Left lung (tissue), 4 donors: ENCODE measurements at regions not wholly inside any gene's neighbourhood (a gene's known extent, or its start where the extent isn't known, plus 50 kb on each side); places are given as distances from the start of the nearest gene placed in this dataset.

Source experiments
- ATAC-seq: fragments of 200-7000 bp; cut with Tn5 transposase; one replicate; pipeline ENCODE4 v1.9.1; 2020; ENCODE audit warnings: moderate library complexity
- DNase-seq, 4 donors: peaks; one replicate each; pipeline ENCODE4 v3.0.0-alpha.2; 2013 to 2020
- H3K27ac ChIP-seq, 2 donors: fragments of 200-600 bp; sonication (generic) in 1 of 2; one replicate each; pipeline versions ENCODE4 v1.5.0 to v1.8.0; 2020 to 2021
- H3K27me3 ChIP-seq, 2 donors: fragments of 200-600 bp; sonication (generic) in 1 of 2; one replicate each; pipeline versions ENCODE4 v1.5.0 to v1.8.0; 2020 to 2021
- H3K36me3 ChIP-seq, 2 donors: fragments of 200-600 bp; sonication (generic) in 1 of 2; one replicate each; pipeline versions ENCODE4 v1.5.0 to v1.8.0; 2020 to 2021
- H3K4me1 ChIP-seq, 2 donors: fragments of 200-600 bp; one replicate each; pipeline ENCODE4 v1.8.0; 2021
- H3K4me3 ChIP-seq, 2 donors: fragments of 200-600 bp; sonication (generic) in 1 of 2; one replicate each; pipeline versions ENCODE4 v1.5.0 to v1.8.0; 2020 to 2021; ENCODE audit warnings: mild to moderate bottlenecking in 1 of 2
- H3K9me3 ChIP-seq, 2 donors: fragments of 200-600 bp; sonication (generic) in 1 of 2; one replicate each; pipeline versions ENCODE4 v1.5.0 to v1.8.0; 2020 to 2021
- CTCF ChIP-seq, 2 donors: fragments of 200-600 bp; sonication (generic) in 1 of 2; IDR thresholded peaks; one replicate each; pipeline versions ENCODE4 v1.5.0 to v1.8.0; 2021; ENCODE audit warnings: antibody characterized with exemption in 2 of 2
- intact Hi-C, 2 donors: fragments of 100-400 bp; cut with DNase I; formaldehyde crosslinking; loops; one replicate each; pipeline versions ENCODE4 v1.11.2 to v1.14.2; 2022
- donor health status: DM: no; HTN: yes; CAD: no.
- donor health status: DM: no; HTN: no; CAD: no.

- intact Hi-C loops = no loop called here
- Histone ChIP-seq H3K27me3 (no peaks in the 10 kb centered on the region), H3K9me3 (no peaks in the 10 kb centered on the region), H3K4me3 (no peak overlapping the region), H3K27ac (no peak overlapping the region), H3K4me1 (no peaks in the 10 kb centered on the region), H3K36me3 (no peaks in the 10 kb centered on the region)
- ATAC-seq (peak; percentile 54), DNase-seq (peak in 1 of 4 donors; percentile 9)
- peak in 1 of 2 donors; percentile 23 for TF ChIP-seq CTCF (IDR thresholded peaks at IDR 0.05)
Observed at GRCh38 chrX:33336783-33337182, 125.4 kb upstream of the DMD start.

DNA sequence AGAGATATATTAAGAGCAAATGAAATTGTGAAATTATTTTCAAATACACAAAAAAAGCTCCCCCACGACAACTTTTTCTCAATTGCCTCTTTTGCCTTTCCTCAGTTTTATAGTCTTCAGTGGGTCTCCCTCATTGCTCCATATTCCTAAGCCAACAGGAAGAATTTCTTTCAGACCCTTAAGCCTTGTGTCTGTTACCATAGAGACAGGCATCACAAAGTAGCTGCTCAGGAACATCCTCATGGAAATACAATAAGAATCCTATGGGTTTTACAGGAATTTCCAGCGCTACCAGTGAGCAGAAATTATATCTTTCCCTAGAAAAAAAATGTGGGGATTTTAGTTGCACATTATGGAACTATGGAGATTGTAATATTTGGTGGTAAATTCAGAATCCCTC, 121.9 kb upstream of the DMD start:
- no peak for ATAC-seq
- Histone ChIP-seq H3K9me3 (no peaks in the 10 kb centered on the region), H3K36me3 (no peaks in the 10 kb centered on the region), H3K4me3 (no peak overlapping the region), H3K27me3 (no peaks in the 10 kb centered on the region), H3K27ac (no peak overlapping the region), H3K4me1 (no peaks in the 10 kb centered on the region)
- intact Hi-C loops = no loop called here
- TF ChIP-seq CTCF (IDR thresholded peaks at IDR 0.05) = no peak
- DNase-seq = no peak

DNA sequence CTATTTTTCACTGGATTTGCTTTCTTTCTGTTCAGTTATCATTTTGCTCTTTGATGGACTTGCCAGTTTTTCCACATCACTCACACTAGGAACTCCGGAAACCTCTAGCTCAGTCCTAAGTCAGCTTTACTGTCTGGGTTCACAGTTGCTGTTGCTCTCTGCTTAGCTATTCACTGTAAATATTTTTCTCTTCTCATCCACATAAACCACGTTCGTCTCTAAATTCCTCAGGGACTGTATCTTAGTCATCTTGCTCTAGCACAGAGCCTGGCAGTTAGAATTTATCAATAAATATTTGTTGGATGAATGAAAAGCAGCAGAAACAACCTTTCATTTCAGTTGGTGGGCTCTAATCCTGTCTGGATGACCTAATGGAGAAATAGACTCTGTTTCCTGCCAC, 119.4 kb upstream of the DMD start:
- no peak for TF ChIP-seq CTCF (IDR thresholded peaks at IDR 0.05)
- no peaks in the 10 kb centered on the region for H3K4me1 ChIP-seq
- no peak overlapping the region for H3K27ac ChIP-seq
- H3K9me3 ChIP-seq = no peaks in the 10 kb centered on the region
- H3K36me3 ChIP-seq = no peaks in the 10 kb centered on the region
- DNase-seq (no peak), ATAC-seq (no peak)
- intact Hi-C loops = no loop called here
- no peaks in the 10 kb centered on the region for H3K27me3 ChIP-seq
- H3K4me3 ChIP-seq = no peak overlapping the region

- TF ChIP-seq CTCF (IDR thresholded peaks at IDR 0.05) = peak in 1 of 2 donors; percentile 9
- no peaks in the 10 kb centered on the region for H3K27me3 ChIP-seq
- H3K9me3 ChIP-seq = no peaks in the 10 kb centered on the region
- H3K27ac ChIP-seq = no peak overlapping the region
- ATAC-seq (no peak), DNase-seq (no peak)
- H3K36me3 ChIP-seq = no peaks in the 10 kb centered on the region
- H3K4me1 ChIP-seq = no peaks in the 10 kb centered on the region
- H3K4me3 ChIP-seq = no peak overlapping the region
- intact Hi-C loops = no loop called here
Observed at GRCh38 chrX:33324099-33324498, 112.8 kb upstream of the DMD start.

GRCh38 chrX:33307911-33308354, 96.6 kb upstream of the DMD start:
- Histone ChIP-seq H3K4me1 (no peaks in the 10 kb centered on the region), H3K27me3 (no peaks in the 10 kb centered on the region), H3K36me3 (no peaks in the 10 kb centered on the region), H3K9me3 (peaks cover 0 to 3% of the 10 kb centered on the region in 2 donors), H3K27ac (no peak overlapping the region), H3K4me3 (no peak overlapping the region)
- no peak for ATAC-seq
- no peak for DNase-seq
- TF ChIP-seq CTCF (IDR thresholded peaks at IDR 0.05) = no peak
- intact Hi-C loops = no loop called here
